ENCODE measurements at regions not wholly inside any gene's neighbourhood (a gene's known extent, or its start where the extent isn't known, plus 50 kb on each side); places are given as distances from the start of the nearest gene placed in this dataset.

- TF ChIP-seq CTCF (conservative IDR thresholded peaks at IDR 0.05 in 1 of 2, IDR thresholded peaks at IDR 0.05 in 1 of 2; ENCODE audit: low read depth in 1 of 2, low read length in 2 of 2) (no peak), EZH2 (IDR thresholded peaks at IDR 0.05; ENCODE audit: low read length, missing control alignments) (no peak)
Observed at GRCh38 chr1:101124405-101124804, 98.8 kb upstream of the DPH5 start.
